ENCODE measurements at regions not wholly inside any gene's neighbourhood (a gene's known extent, or its start where the extent isn't known, plus 50 kb on each side); places are given as distances from the start of the nearest gene placed in this dataset.

- ChIA-PET POLR2A (no interaction called here), CTCF (ENCODE audit: low intra/inter-chr PET ratio) (no interaction called here)
- WGBS (ENCODE audit: insufficient coverage, low coverage, missing lambda C conversion rate): 1% methylated on average over 12 of the region's 12 CpGs
- Histone ChIP-seq H4K20me1 (replicated peaks; ENCODE audit: control insufficient read depth, insufficient read depth, low read length) (no peaks in the 10 kb centered on the region), H3K79me2 (ENCODE audit: control insufficient read depth, insufficient read depth, low read length) (no peaks in the 10 kb centered on the region), H3K36me3 (ENCODE audit: control insufficient read depth, insufficient read depth, low read length) (no peaks in the 10 kb centered on the region), H3K9ac (ENCODE audit: insufficient read depth in 1 of 2, low read depth in 2 of 2, low read length in 2 of 2) (no peak overlapping the region), H3K4me3 (no peak overlapping the region), H3K4me2 (ENCODE audit: insufficient read depth, low read length) (no peak overlapping the region), H3K9me1 (ENCODE audit: control insufficient read depth, insufficient read depth, low read length) (no peaks in the 10 kb centered on the region), H2AFZ (ENCODE audit: low read depth, low read length) (no peak overlapping the region), H3K27ac (ENCODE audit: extremely low read depth, low read depth, low read length) (no peak overlapping the region), H3K4me1 (replicated peaks in 1 of 2; ENCODE audit: control insufficient read depth in 2 of 2, insufficient read depth in 2 of 2, low read length in 2 of 2) (no peaks in the 10 kb centered on the region), H3K27me3 (ENCODE audit: control insufficient read depth in 2 of 2, insufficient read depth in 2 of 2, low read length in 2 of 2) (no peaks in the 10 kb centered on the region), H3K9me3 (replicated peaks; ENCODE audit: control insufficient read depth, insufficient read depth, low read depth, low read length) (no peaks in the 10 kb centered on the region)
- in situ Hi-C loops (cut with MboI) (no loop called here), intact Hi-C loops (cut with micrococcal nuclease) (no loop called here)
- ATAC-seq (no peak), FAIRE-seq (no peak), DNase-seq (ENCODE audit: extremely low read depth in 1 of 4, low spot score in 3 of 4) (no peak)
- no TSS peak for BruUV-seq (replicated peaks)
- TF ChIP-seq KLF6 (CRISPR knock-in tag; IDR thresholded peaks at IDR 0.05; ENCODE audit: borderline replicate concordance) (no peak), HDGF (IDR thresholded peaks at IDR 0.05) (no peak), E2F3 (CRISPR knock-in tag; IDR thresholded peaks at IDR 0.05) (no peak), POLR3G (IDR thresholded peaks at IDR 0.05; ENCODE audit: extremely low read depth, insufficient read length, insufficient replicate concordance) (no peak), NFXL1 (CRISPR knock-in tag; IDR thresholded peaks at IDR 0.05) (no peak), PHTF2 (CRISPR knock-in tag; IDR thresholded peaks at IDR 0.05) (no peak), DMBX1 (CRISPR knock-in tag; IDR thresholded peaks at IDR 0.05; ENCODE audit: borderline replicate concordance) (no peak), NFE2 (IDR thresholded peaks at IDR 0.05; ENCODE audit: low read depth) (no peak), ZHX1 (conservative IDR thresholded peaks at IDR 0.05; ENCODE audit: low read length) (no peak), HNRNPH1 (optimal IDR thresholded peaks at IDR 0.05; ENCODE audit: low read depth, low read length) (no peak), ZBTB26 (CRISPR knock-in tag; IDR thresholded peaks at IDR 0.05) (no peak), SMAD4 (CRISPR knock-in tag; conservative IDR thresholded peaks at IDR 0.05) (no peak), MAX (CRISPR knock-in tag; IDR thresholded peaks at IDR 0.05) (no peak), TBL1XR1 (IDR thresholded peaks at IDR 0.05; ENCODE audit: low read length in 2 of 2) (no peak), CBFA2T3 (IDR thresholded peaks at IDR 0.05) (no peak), PRMT5 (CRISPR knock-in tag; IDR thresholded peaks at IDR 0.05) (no peak), SFPQ (IDR thresholded peaks at IDR 0.05; ENCODE audit: low read depth, low read length) (no peak)
These were observed 122.4 kb upstream of the OPCML start for GRCh38 chr11:133654630-133655212.
